ENCODE measurements at regions not wholly inside any gene's neighbourhood (a gene's known extent, or its start where the extent isn't known, plus 50 kb on each side); places are given as distances from the start of the nearest gene placed in this dataset.
A peak's percentile ranks its signal among the peaks of the same experiment; 100 is the strongest.

- DNase-seq (ENCODE audit: low spot score) = no peak
Measured at GRCh38 chr3:111244760-111245159, 173.1 kb downstream of the NECTIN3 start.

DNA sequence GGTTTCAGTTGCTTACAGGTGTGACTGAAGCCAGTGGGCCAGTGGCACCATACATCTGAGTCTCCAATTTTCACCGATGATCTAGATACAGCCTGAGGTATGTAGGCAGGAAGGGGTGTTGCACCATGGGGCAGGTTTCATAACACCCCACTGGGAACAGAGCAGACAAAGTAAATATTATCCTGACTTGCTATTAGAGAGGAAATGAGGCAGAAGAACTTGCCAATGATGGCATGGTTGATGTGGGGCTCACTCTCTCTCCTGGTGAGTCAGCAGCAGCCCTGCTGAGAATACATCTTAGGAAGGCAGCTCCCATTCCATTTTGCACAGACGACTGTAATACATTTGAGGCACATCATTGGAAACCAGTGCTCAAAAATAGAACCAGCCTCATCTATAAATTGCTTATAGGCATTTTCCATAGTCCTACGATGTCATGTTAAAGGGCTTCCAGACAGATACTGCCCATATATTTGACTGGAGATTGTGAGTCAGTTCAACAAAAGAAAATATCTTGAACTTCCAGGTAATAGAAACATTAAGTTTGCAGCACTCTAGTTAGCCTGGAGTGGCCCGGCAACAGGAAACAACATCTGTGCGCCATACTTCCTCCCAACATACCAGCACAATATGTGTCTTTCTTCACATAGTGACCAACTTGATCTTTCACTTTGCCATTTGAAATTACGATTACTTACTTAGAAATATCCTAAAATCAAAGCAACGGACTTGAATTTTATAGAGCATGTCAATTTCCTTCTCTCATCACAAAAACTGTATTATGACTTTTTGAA lies 175.5 kb downstream of the NECTIN3 start:
- DNase-seq (ENCODE audit: low spot score) = no peak

DNA sequence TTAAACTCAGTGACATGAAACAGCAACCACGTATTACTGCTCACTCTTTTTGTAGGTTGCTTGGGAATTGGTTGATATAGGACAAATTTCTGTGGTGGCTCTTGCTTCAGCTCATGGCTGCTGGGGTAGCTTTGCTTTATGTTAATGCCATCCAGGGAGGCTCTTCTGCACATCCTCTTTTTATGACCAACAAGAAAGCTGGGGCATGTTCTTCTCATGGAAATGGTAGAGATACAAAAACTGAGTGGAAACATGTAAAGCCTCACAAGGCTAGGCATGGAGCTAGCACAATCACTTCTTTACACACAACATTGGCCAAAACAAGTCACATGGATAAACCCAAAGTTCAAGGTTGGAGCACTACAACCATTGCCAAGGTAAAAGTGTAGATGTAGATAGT lies 176.8 kb downstream of the NECTIN3 start:
- no peak for DNase-seq (ENCODE audit: low spot score)

DNA sequence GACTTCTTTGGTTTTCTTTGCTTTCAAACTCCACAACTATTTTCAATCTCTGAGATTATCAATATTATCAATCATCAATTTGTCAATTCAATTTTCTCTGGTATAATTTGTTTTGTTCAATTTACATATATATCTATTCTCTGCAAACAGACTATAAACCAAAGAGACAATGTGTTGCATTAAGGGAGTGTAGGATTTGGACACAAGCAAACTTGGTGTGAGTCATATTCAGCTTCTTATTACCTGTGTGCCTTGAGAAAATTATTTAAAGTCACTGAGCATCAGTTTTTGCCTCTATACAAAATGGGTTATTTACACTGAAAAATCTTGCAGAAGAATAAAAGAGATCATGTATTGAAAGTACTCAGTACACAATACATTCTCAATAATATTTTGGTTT lies 177.8 kb downstream of the NECTIN3 start:
- DNase-seq (ENCODE audit: low spot score) = no peak

DNA sequence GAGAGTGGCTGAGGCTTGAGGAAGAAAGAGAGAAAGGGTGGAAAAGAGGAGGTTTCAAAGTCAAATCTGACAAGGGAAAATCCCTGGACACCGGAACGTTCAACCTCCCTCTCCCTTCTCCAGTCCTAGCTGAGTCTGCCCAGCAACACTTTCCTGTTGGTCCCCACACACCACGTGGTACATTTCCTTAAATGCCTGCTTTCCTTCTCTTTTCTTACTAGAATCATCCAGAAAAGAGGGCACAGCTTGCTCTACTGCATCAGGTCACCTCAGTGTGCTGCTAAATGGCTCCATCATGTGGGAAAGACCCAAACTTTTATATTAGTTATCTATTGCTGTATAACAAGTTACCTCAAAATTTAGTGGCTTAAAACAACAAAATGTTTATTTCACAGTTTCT lies 181.2 kb downstream of the NECTIN3 start:
- DNase-seq (ENCODE audit: low spot score) = no peak

GRCh38 chr3:111253733-111254132 lies 182.1 kb downstream of the NECTIN3 start:
- DNase-seq (ENCODE audit: low spot score) = no peak

- DNase-seq (ENCODE audit: low spot score) = peak; percentile 40
Measured at GRCh38 chr3:111260878-111261277, 189.3 kb downstream of the NECTIN3 start.

- no peak for DNase-seq (ENCODE audit: low spot score)
Measured at GRCh38 chr3:111269777-111270176, 198.2 kb downstream of the NECTIN3 start.

GRCh38 chr3:111277226-111277625 lies 205.6 kb downstream of the NECTIN3 start:
- DNase-seq (ENCODE audit: low spot score) = no peak

- DNase-seq (ENCODE audit: low spot score) = no peak
Measured at GRCh38 chr3:111278959-111279358, 207.3 kb downstream of the NECTIN3 start.

- DNase-seq (ENCODE audit: low spot score) = no peak
Measured at GRCh38 chr3:111282024-111282423, 210.4 kb downstream of the NECTIN3 start.

- DNase-seq (ENCODE audit: low spot score) = no peak
Measured at GRCh38 chr3:111283165-111283564, 211.5 kb downstream of the NECTIN3 start.

GRCh38 chr3:111284503-111285183 lies 213.0 kb downstream of the NECTIN3 start:
- no peak for DNase-seq (ENCODE audit: low spot score)

GRCh38 chr3:111285184-111285538 lies 213.5 kb downstream of the NECTIN3 start:
- DNase-seq (ENCODE audit: low spot score) = no peak

GRCh38 chr3:111285694-111286093 lies 214.1 kb downstream of the NECTIN3 start:
- no peak for DNase-seq (ENCODE audit: low spot score)

DNA sequence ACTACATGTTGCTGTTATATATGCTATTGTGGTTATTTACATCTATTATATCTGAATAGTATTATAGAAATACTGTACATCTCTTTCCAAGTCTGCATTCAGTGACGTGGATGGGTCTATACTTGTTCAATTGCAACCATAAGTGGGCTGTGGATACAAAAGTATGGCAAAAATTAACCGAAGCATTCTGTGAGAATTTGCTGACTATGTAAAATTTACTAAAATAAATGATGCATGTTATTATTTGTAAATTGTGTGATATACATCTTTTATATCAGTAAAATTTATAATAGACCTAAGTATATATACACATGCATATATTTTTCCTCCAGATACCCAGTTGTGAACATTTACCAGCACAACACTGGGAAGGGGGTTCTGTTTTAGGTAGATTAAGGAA lies 215.1 kb downstream of the NECTIN3 start:
- no peak for DNase-seq (ENCODE audit: low spot score)

GRCh38 chr3:111292117-111292516 lies 220.5 kb downstream of the NECTIN3 start:
- DNase-seq (ENCODE audit: low spot score) = no peak

DNA sequence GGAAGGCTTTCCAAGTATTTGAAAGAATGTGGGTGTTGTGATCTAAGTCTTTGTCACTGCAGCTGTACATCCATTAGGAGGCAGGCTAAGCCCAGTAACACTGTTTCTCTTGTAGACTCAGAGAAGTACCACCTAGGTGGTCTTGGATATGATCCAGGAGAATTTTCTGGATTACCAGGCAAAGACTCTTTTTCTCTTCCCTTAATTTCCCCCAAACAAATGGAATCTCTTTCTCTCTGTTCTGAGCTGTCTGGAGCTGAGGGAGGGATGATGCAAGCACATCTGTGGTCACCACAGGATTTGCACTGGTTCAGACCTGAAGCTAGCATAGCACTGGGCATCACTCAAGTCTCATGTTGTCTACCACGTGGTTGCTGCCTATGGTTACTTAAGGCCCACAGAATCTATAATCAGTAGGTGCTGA lies 227.6 kb downstream of the NECTIN3 start:
- no peak for DNase-seq (ENCODE audit: low spot score)

- DNase-seq (ENCODE audit: low spot score) = no peak
Measured at GRCh38 chr3:111301238-111301798, 229.7 kb downstream of the NECTIN3 start.

- DNase-seq (ENCODE audit: low spot score) = no peak
Measured at GRCh38 chr3:111302063-111302462, 230.4 kb downstream of the NECTIN3 start.

DNA sequence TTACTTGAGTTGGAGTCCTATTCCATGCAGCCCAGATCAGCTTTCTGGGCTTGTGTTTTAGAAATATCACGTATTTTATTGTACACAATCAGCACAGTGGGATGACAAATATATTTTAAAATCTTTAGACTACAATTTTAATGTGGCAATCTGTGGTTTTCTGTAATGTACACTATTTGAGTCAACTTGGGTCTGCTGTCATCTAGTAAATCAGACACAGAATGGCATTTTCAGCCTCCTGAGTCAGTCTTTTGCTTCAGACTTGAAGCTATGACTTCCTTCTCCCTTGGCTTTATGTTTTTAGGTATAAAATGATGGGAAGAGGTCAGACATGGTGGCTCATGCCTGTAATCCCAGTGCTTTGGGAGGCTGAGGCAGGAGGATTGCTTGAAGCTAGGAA lies 232.1 kb downstream of the NECTIN3 start:
- DNase-seq (ENCODE audit: low spot score) = no peak

- no peak for DNase-seq (ENCODE audit: low spot score)
Measured at GRCh38 chr3:111307676-111308075, 234.3 kb upstream of the CD96 start.

GRCh38 chr3:111311126-111311525 lies 230.9 kb upstream of the CD96 start:
- DNase-seq (ENCODE audit: low spot score) = no peak

Data from activated CD4-positive, alpha-beta T cell treated with anti-CD3 and anti-CD28 coated beads, Interleukin-2, Interleukin-4, amounts not matched to agents 100 ng/mL and 50 ng/mL, durations not matched to agents 16 hours and 8 hours (primary cell).